Transverse colon (tissue), 4 donors: ENCODE measurements at regions not wholly inside any gene's neighbourhood (a gene's known extent, or its start where the extent isn't known, plus 50 kb on each side); places are given as distances from the start of the nearest gene placed in this dataset.

ENCODE experiments used
- DNase-seq: peaks from one replicate; pipeline ENCODE4 v3.0.0-alpha.2; 2019
- H3K27ac ChIP-seq, 4 donors: fragments of 200-600 bp; sonication (generic); 2 replicates each; pipeline ENCODE4 v1.5.1; 2016 to 2018; ENCODE audit warnings: inconsistent platforms in 4 of 4
- H3K27me3 ChIP-seq: fragments of 200-600 bp; sonication (generic); 2 replicates; pipeline ENCODE4 v1.5.1; 2017; ENCODE audit warnings: inconsistent platforms
- H3K36me3 ChIP-seq, 4 donors: fragments of 200-600 bp; sonication (generic); 2 replicates each; pipeline ENCODE4 v1.5.1; 2017 to 2019; ENCODE audit warnings: inconsistent platforms in 4 of 4
- H3K4me1 ChIP-seq, 4 donors: fragments of 200-600 bp; sonication (generic); 2 replicates each; pipeline ENCODE4 v1.5.1; 2017 to 2020; ENCODE audit warnings: inconsistent platforms in 4 of 4
- H3K4me3 ChIP-seq, 4 donors: fragments of 200-600 bp; sonication (generic); 1 replicate in 1 of 4; 2 replicates in 3 of 4; pipeline versions ENCODE4 v1.5.1 to v1.6.1; 2017 to 2019; ENCODE audit warnings: inconsistent platforms in 4 of 4
- H3K9me3 ChIP-seq, 2 donors: fragments of 200-600 bp; sonication (generic); 2 replicates each; pipeline ENCODE4 v1.5.1; 2017 to 2019; ENCODE audit warnings: inconsistent platforms in 2 of 2
- CTCF ChIP-seq, 5 experiments: fragments of 200-600 bp in 3 of 5; fragments of 450-650 bp in 2 of 5; sonication (generic) in 3 of 5; IDR thresholded peaks; 1 replicate in 2 of 5; 2 replicates in 3 of 5; pipeline ENCODE4 v1.5.1; 2016 to 2017; ENCODE audit warnings: antibody characterized with exemption in 5 of 5, inconsistent platforms in 3 of 5, mild to moderate bottlenecking in 2 of 5, moderate library complexity in 1 of 5
- EP300 ChIP-seq: sonication (generic); formaldehyde crosslinking; IDR thresholded peaks from one replicate; pipeline ENCODE4 v1.6.1; 2017; ENCODE audit warnings: antibody characterized with exemption, low read depth
- POLR2A ChIP-seq: fragments of 450-650 bp; IDR thresholded peaks from one replicate; pipeline ENCODE4 v1.6.1; 2016; ENCODE audit warnings: antibody characterized with exemption, mild to moderate bottlenecking, moderate library complexity
- POLR2AphosphoS5 ChIP-seq, 3 donors: sonication (generic); formaldehyde crosslinking; IDR thresholded peaks; one replicate each; pipeline ENCODE4 v1.6.1; 2016; ENCODE audit warnings: antibody characterized with exemption in 3 of 3
- WGBS, 2 donors: methylation state at CpG; one replicate each; pipeline ENCODE4 v1.1.5; 2018; ENCODE audit warnings: low coverage in 1 of 2; 5-methylcytosine and 5-hydroxymethylcytosine counted together
- in situ Hi-C, 4 donors: fragments of 200-750 bp; cut with MboI; loops; one replicate each; pipeline versions ENCODE4 v1.15.0 to v1.15.1; 2017; ENCODE audit warnings: low sequenced_read_pairs in 3 of 4, low pct_ligation_motif_present in 1 of 4, low pct_unique_long_range_greater_than_20kb in 1 of 4
- intact Hi-C: fragments of 100-400 bp; cut with DNase I; formaldehyde crosslinking; loops from one replicate; pipeline ENCODE4 v1.15.1; 2023; ENCODE audit warnings: low total_unique reads

- Histone ChIP-seq H3K4me3 (peak overlapping the region in 1 of 4 donors; percentile 28), H3K36me3 (no peaks in the 10 kb centered on the region)
- 19% methylated on average over 15 to 20 of the region's 20 CpGs for WGBS, 2 donors
These were observed 90.0 kb upstream of the PAX2 start for GRCh38 chr10:100655326-100655759.

GRCh38 chr10:100655760-100656421 lies 89.5 kb upstream of the PAX2 start:
- TF ChIP-seq CTCF (IDR thresholded peaks at IDR 0.05) (no peak), POLR2A (no peak)
- no peak for DNase-seq
- intact Hi-C loops (no loop called here), in situ Hi-C loops (no loop called here)
- H3K4me3 ChIP-seq, result peak overlapping the region in 1 of 4 donors; percentile 19
- no peaks in the 10 kb centered on the region for H3K36me3 ChIP-seq
- no peak overlapping the region for H3K27ac ChIP-seq
- no peaks in the 10 kb centered on the region for H3K9me3 ChIP-seq
- H3K27me3 ChIP-seq, result peaks cover 91% of the 10 kb centered on the region
- whole genome bisulfite sequencing, 2 donors, result 13 to 20% methylated on average over 3 to 38 of the region's 45 CpGs
- H3K4me1 ChIP-seq, result peaks cover 0 to 33% (median 16%) of the 10 kb centered on the region in 4 donors

More at GRCh38 chr10:100655326-100655759, 90.0 kb upstream of the PAX2 start:
- no peak overlapping the region for H3K27ac ChIP-seq
- intact Hi-C loops (no loop called here), in situ Hi-C loops (no loop called here)
- H3K9me3 ChIP-seq, result no peaks in the 10 kb centered on the region
- peaks cover 0 to 33% (median 16%) of the 10 kb centered on the region in 4 donors for H3K4me1 ChIP-seq
- TF ChIP-seq CTCF (IDR thresholded peaks at IDR 0.05), result no peak
- no peak for TF ChIP-seq POLR2AphosphoS5 (IDR thresholded peaks at IDR 0.05)
- TF ChIP-seq EP300, result no peak
- no peak for TF ChIP-seq POLR2A
- peaks cover 85% of the 10 kb centered on the region for H3K27me3 ChIP-seq
- DNase-seq, result no peak

- in situ Hi-C loops (no loop called here), intact Hi-C loops (no loop called here)
- H3K27ac ChIP-seq, result no peak overlapping the region
- H3K4me1 ChIP-seq, result peaks cover 0 to 33% (median 16%) of the 10 kb centered on the region in 4 donors
- no peak for DNase-seq
- WGBS, 2 donors, result 4% methylated on average over 23 of the region's 34 CpGs; no CpG with 5 or more reads in 1 of the 2 donors
- no peak for TF ChIP-seq CTCF (IDR thresholded peaks at IDR 0.05)
- no peak for TF ChIP-seq EP300
- TF ChIP-seq POLR2A, result no peak
- TF ChIP-seq POLR2AphosphoS5 (IDR thresholded peaks at IDR 0.05), result no peak
- no peaks in the 10 kb centered on the region for H3K36me3 ChIP-seq
- H3K4me3 ChIP-seq, result peak overlapping the region in 1 of 4 donors; percentile 19
- peaks cover 96% of the 10 kb centered on the region for H3K27me3 ChIP-seq
- H3K9me3 ChIP-seq, result no peaks in the 10 kb centered on the region
These were observed 88.9 kb upstream of the PAX2 start for GRCh38 chr10:100656454-100656853.

DNA sequence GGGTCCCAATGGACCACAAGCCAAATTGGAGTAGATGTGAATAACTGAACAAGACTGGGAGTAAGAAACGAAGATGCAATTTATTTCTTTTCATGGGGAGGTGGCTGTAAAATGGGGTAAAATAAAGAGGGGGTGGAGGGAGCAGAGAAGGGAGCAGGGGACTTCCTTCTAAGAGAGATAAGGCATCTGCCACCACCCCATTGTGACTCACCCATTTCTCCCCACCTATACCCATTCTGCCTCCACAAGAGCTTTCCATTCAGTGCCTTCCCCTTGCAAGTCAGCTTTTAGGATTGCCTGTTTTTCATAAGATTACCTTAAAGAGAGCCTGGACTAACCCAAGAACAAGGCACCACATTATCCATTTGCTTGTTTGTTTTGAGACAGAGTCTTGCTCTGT lies 87.1 kb upstream of the PAX2 start:
- no peak for TF ChIP-seq EP300
- TF ChIP-seq CTCF (IDR thresholded peaks at IDR 0.05), result no peak
- TF ChIP-seq POLR2A, result no peak
- TF ChIP-seq POLR2AphosphoS5 (IDR thresholded peaks at IDR 0.05), result no peak
- Histone ChIP-seq H3K27ac (no peak overlapping the region), H3K9me3 (no peaks in the 10 kb centered on the region), H3K27me3 (peaks cover 100% of the 10 kb centered on the region), H3K36me3 (no peaks in the 10 kb centered on the region), H3K4me1 (peaks cover 0 to 33% (median 16%) of the 10 kb centered on the region in 4 donors), H3K4me3 (no peak overlapping the region)
- DNase-seq, result no peak
- 27 to 48% methylated on average over 1 of the region's 1 CpG for WGBS, 2 donors
- intact Hi-C loops (no loop called here), in situ Hi-C loops (no loop called here)
